SH-SY5Y (cell line): ENCODE measurements at regions not wholly inside any gene's neighbourhood (a gene's known extent, or its start where the extent isn't known, plus 50 kb on each side); places are given as distances from the start of the nearest gene placed in this dataset.

Experiments
- GATA2 ChIP-seq: IDR thresholded peaks from 2 replicates; pipeline ENCODE4 v1.6.1; 2011; ENCODE audit warnings: mild to moderate bottlenecking, low read depth, low read length
- GATA3 ChIP-seq: IDR thresholded peaks from 2 replicates; pipeline ENCODE4 v1.6.1; 2011; ENCODE audit warnings: low read depth, mild to moderate bottlenecking, low read length, moderate library complexity

DNA sequence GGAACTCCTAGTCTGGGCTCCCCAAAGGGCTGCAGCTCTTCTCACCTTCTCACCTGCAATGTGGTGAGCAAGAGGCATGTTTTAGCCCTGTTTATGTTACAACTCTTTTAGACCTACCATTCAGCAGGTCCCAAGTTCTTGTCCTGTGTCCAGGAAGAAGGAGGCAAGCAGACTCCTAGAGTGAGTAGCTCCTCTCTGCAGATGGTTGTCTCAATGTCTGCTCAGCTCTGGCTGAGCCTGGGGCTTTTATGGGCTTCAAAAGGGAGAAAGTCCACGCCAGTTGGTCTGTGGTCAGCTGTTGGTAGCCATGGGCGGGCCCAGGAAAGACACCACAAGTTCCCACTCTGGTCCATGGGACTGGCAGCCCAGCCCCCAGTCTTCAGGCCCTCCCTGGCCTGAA, 148.1 kb upstream of the HS6ST1 start:
- no peak for TF ChIP-seq GATA2
- no peak for TF ChIP-seq GATA3
